Adrenal gland (tissue), 9 donors: ENCODE measurements at regions not wholly inside any gene's neighbourhood (a gene's known extent, or its start where the extent isn't known, plus 50 kb on each side); places are given as distances from the start of the nearest gene placed in this dataset.

Source experiments
- DNase-seq, 7 donors: peaks; one replicate each; pipeline ENCODE4 v3.0.0-alpha.2; 2019 to 2020
- H3K27ac ChIP-seq, 5 donors: fragments of 200-600 bp; sonication (generic) in 4 of 5; 1 replicate in 3 of 5; 2 replicates in 2 of 5; pipeline versions ENCODE4 v1.5.1 to v1.8.0; 2016 to 2020; ENCODE audit warnings: mild to moderate bottlenecking in 1 of 5
- H3K27me3 ChIP-seq: fragments of 200-600 bp; 2 replicates; pipeline ENCODE4 v1.8.0; 2021
- H3K36me3 ChIP-seq, 2 donors: fragments of 200-600 bp; replicated peaks in 1 of 2; 1 replicate in 1 of 2; 2 replicates in 1 of 2; pipeline versions ENCODE4 v1.5.1 to v1.8.0; 2018 to 2022
- H3K4me1 ChIP-seq, 2 donors: fragments of 200-600 bp; replicated peaks in 1 of 2; 1 replicate in 1 of 2; 2 replicates in 1 of 2; pipeline versions ENCODE4 v1.5.1 to v1.8.0; 2018 to 2021
- H3K4me3 ChIP-seq, 4 donors: fragments of 200-600 bp; sonication (generic) in 3 of 4; one replicate each; pipeline ENCODE4 v1.5.1; 2016 to 2018
- H3K9me3 ChIP-seq, 3 donors: fragments of 200-600 bp; sonication (generic) in 1 of 3; replicated peaks in 1 of 3; 1 replicate in 2 of 3; 2 replicates in 1 of 3; pipeline versions ENCODE4 v1.5.1 to v1.8.0; 2016 to 2021
- POLR2A ChIP-seq, 2 donors: fragments of 450-650 bp; IDR thresholded peaks; one replicate each; pipeline ENCODE4 v1.6.1; 2017; ENCODE audit warnings: antibody characterized with exemption in 2 of 2, mild to moderate bottlenecking in 2 of 2, moderate library complexity in 1 of 2
- WGBS, 4 donors: extraction: QIAGEN DNeasy Blood & Tissue Kit in 2 of 4; methylation state at CpG; one replicate each; pipeline versions ENCODE4 v1.1.5 to v1.1.7; 2013 to 2017; 5-methylcytosine and 5-hydroxymethylcytosine counted together
- intact Hi-C, 2 donors: fragments of 100-400 bp; cut with DNase I; formaldehyde crosslinking; loops; one replicate each; pipeline versions ENCODE4 v1.14.1 to v1.15.0; 2022 to 2023
- TF ChIP-seq, protein P1 (sequence below), 6 experiments: fragments of 450-650 bp in 4 of 6; fragments of 200-600 bp in 2 of 6; sonication (generic) in 1 of 6; IDR thresholded peaks; 1 replicate in 5 of 6; 2 replicates in 1 of 6; pipeline versions ENCODE4 v1.5.1 to v1.8.0; 2016 to 2021; ENCODE audit warnings: antibody characterized with exemption in 6 of 6, mild to moderate bottlenecking in 2 of 6, moderate library complexity in 1 of 6
- donor health status: healthy with polysubstance abuse.
- donor health status: Bipolar disorder and iron deficiency.
- donor health status: DM: yes; HTN: yes; CAD: no.
- donor health status: DM: no; HTN: no; CAD: no.
- donor health status: DM: no; HTN: no; CAD: no.

DNA sequence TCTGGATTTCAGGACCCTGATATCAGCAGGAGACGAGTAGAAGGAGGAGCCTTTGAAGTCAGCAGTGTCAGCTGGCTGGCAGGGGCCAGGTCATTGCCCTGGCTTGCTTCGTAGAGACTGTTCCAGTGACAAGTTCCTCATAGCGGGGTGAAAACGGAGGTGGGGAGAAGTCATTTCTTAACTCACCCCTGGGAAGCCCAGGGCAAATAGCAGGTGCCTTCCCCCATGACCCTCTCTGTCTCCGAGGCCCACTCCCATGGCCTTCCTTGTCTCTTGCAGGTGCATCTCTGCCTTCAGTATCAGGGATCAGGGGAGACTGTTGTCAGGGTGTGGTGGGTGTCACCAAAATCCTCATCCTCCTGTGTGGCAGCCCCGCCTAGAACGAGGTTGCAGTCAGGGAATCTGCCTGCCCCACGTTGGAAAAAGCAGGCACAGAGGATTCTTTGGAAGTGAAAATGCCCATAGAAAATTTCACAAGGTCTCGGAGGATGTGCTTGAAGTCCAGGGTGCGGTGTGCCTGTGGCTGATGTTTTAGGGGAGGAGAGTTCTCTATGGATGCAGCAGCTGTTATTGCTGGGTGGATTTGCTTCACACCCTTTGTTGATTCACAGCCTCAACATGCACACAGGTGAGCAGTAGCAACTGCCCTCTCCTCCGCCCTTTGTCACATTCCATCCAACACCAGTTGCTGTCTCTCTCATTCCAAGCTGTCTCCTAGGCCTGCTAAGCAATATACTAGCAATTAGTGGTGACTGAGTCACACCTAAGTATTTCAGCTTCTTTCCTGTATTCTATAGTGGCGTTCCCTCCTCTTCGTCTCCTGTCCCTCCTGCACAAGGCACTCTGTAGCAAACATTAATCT lies 142.6 kb upstream of the FHL2 start:
- Histone ChIP-seq H3K4me1 (no peaks in the 10 kb centered on the region), H3K9me3 (no peaks in the 10 kb centered on the region), H3K4me3 (no peak overlapping the region), H3K36me3 (no peaks in the 10 kb centered on the region), H3K27ac (no peak overlapping the region), H3K27me3 (no peaks in the 10 kb centered on the region)
- intact Hi-C loops: no loop called here
- TF ChIP-seq POLR2A (IDR thresholded peaks at IDR 0.05): no peak
- TF ChIP-seq, protein P1, sequence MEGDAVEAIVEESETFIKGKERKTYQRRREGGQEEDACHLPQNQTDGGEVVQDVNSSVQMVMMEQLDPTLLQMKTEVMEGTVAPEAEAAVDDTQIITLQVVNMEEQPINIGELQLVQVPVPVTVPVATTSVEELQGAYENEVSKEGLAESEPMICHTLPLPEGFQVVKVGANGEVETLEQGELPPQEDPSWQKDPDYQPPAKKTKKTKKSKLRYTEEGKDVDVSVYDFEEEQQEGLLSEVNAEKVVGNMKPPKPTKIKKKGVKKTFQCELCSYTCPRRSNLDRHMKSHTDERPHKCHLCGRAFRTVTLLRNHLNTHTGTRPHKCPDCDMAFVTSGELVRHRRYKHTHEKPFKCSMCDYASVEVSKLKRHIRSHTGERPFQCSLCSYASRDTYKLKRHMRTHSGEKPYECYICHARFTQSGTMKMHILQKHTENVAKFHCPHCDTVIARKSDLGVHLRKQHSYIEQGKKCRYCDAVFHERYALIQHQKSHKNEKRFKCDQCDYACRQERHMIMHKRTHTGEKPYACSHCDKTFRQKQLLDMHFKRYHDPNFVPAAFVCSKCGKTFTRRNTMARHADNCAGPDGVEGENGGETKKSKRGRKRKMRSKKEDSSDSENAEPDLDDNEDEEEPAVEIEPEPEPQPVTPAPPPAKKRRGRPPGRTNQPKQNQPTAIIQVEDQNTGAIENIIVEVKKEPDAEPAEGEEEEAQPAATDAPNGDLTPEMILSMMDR (IDR thresholded peaks at IDR 0.05): no peak
- DNase-seq: peak in 2 of 7 donors; percentile 8 to 9
- 74 to 81% (median 80%) methylated on average over 12 to 13 of the region's 13 CpGs for WGBS, 4 donors

DNA sequence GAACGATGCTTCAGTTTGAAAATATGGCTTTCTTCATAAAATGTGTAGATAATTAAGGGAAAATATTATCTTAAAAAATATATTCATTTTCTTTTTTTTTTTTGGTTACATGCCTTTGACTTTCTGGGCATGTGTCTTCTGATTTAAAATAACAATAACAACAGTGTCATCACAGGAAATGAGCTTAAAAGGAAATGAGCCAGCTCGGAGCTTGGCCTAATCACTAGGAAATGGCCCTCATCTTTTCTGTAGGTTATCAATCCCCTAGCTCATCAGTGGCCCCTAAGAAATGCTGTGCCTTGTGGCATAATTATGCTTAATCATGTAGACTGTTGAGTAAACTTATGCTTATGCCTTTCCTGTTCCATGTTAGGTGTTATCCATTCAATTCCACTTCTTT lies 141.8 kb upstream of the FHL2 start:
- H3K36me3 ChIP-seq: no peaks in the 10 kb centered on the region
- no peaks in the 10 kb centered on the region for H3K4me1 ChIP-seq
- TF ChIP-seq POLR2A (IDR thresholded peaks at IDR 0.05): no peak
- TF ChIP-seq, protein P1 (IDR thresholded peaks at IDR 0.05): no peak
- H3K27ac ChIP-seq: no peak overlapping the region
- no peaks in the 10 kb centered on the region for H3K27me3 ChIP-seq
- intact Hi-C loops: no loop called here
- no peaks in the 10 kb centered on the region for H3K9me3 ChIP-seq
- DNase-seq: peak in 2 of 7 donors; percentile 3 to 30
- H3K4me3 ChIP-seq: no peak overlapping the region
- WGBS, 4 donors: 22 to 46% (median 26%) methylated on average over 2 of the region's 2 CpGs

DNA sequence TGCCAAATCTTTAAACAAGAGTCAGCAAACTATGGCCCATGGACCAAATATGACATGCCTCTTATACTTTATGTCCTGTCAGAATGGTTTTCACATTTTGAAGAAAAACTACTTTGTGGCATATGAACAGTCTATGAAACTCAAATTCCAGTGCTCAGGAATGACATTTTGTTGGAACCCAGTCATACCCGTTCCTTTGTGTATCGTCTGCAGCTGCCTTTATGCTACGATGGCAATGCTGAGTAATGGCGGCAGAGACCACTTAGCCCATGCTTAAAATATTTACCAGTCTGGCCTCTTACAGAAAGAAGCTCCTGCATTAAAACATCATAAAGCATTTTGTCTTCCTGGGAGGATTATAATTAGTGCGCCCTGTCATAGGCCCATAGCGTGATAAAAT lies 140.5 kb upstream of the FHL2 start:
- H3K36me3 ChIP-seq: no peaks in the 10 kb centered on the region
- H3K27ac ChIP-seq: no peak overlapping the region
- H3K4me1 ChIP-seq: no peaks in the 10 kb centered on the region
- H3K4me3 ChIP-seq: no peak overlapping the region
- intact Hi-C loops: no loop called here
- 75 to 79% (median 77%) methylated on average over 6 of the region's 6 CpGs for WGBS, 4 donors
- no peaks in the 10 kb centered on the region for H3K27me3 ChIP-seq
- no peak for TF ChIP-seq POLR2A (IDR thresholded peaks at IDR 0.05)
- TF ChIP-seq, protein P1 (IDR thresholded peaks at IDR 0.05): no peak
- H3K9me3 ChIP-seq: no peaks in the 10 kb centered on the region
- no peak for DNase-seq

DNA sequence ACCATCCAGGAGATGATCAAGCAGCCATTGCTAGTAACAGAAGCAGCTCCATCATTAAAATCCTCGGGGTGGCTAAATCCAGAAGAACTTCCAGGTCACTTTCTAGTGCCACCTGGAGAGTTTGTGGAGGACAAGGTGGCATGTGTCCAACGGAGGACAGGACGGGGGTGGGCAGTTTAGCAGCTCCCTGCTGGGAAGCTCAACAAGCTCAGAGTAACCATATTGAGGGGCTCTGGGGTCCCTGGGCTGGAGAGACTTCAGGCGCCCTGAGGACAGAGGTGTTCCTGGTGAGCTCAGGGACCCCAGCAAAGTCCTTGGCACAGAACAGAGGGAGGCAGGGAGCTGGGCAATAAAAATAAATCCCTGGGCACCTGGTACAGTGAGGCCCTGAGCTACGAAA lies 140.0 kb upstream of the FHL2 start:
- no peak overlapping the region for H3K27ac ChIP-seq
- no peak overlapping the region for H3K4me3 ChIP-seq
- intact Hi-C loops: no loop called here
- DNase-seq: peak in 2 of 7 donors; percentile 13 to 17
- H3K9me3 ChIP-seq: no peaks in the 10 kb centered on the region
- H3K4me1 ChIP-seq: no peaks in the 10 kb centered on the region
- TF ChIP-seq, protein P1 (IDR thresholded peaks at IDR 0.05): no peak
- no peak for TF ChIP-seq POLR2A (IDR thresholded peaks at IDR 0.05)
- H3K27me3 ChIP-seq: no peaks in the 10 kb centered on the region
- no peaks in the 10 kb centered on the region for H3K36me3 ChIP-seq
- 78 to 88% (median 86%) methylated on average over 4 to 5 of the region's 5 CpGs for WGBS, 4 donors
